ENCODE measurements at regions not wholly inside any gene's neighbourhood (a gene's known extent, or its start where the extent isn't known, plus 50 kb on each side); places are given as distances from the start of the nearest gene placed in this dataset.

GRCh38 chr2:134770702-134771101 is 51.9 kb upstream of the TMEM163 start:
- DNase-seq = no peak

- no peak for DNase-seq
These were observed 52.6 kb upstream of the TMEM163 start for GRCh38 chr2:134771313-134771801.

GRCh38 chr2:134772493-134773169 is 53.8 kb upstream of the TMEM163 start:
- DNase-seq = no peak

- no peak for DNase-seq
These were observed 54.5 kb upstream of the TMEM163 start for GRCh38 chr2:134773335-134773734.

- DNase-seq = no peak
These were observed 55.3 kb upstream of the TMEM163 start for GRCh38 chr2:134773759-134774742.

- DNase-seq = no peak
These were observed 56.2 kb upstream of the TMEM163 start for GRCh38 chr2:134774786-134775641.

GRCh38 chr2:134776836-134777235 is 58.0 kb upstream of the TMEM163 start:
- no peak for DNase-seq

- no peak for DNase-seq
These were observed 58.8 kb upstream of the TMEM163 start for GRCh38 chr2:134777593-134777992.

GRCh38 chr2:134778372-134778771 is 59.6 kb upstream of the TMEM163 start:
- no peak for DNase-seq

GRCh38 chr2:134780972-134781371 is 57.4 kb upstream of the ACMSD start:
- DNase-seq = no peak

- DNase-seq = no peak
These were observed 56.3 kb upstream of the ACMSD start for GRCh38 chr2:134782107-134782506.

- no peak for DNase-seq
These were observed 55.6 kb upstream of the ACMSD start for GRCh38 chr2:134782792-134783191.

- peak; percentile 19 for DNase-seq
These were observed 54.5 kb upstream of the ACMSD start for GRCh38 chr2:134783912-134784311.

- DNase-seq = no peak
These were observed 52.6 kb upstream of the ACMSD start for GRCh38 chr2:134785659-134786430.

GRCh38 chr2:134788417-134788816 is 50.0 kb upstream of the ACMSD start:
- no peak for DNase-seq

Data from CD4-positive, alpha-beta T cell treated with Interleukin-15 for 1 hour (primary cell).